HCT116 (cell line): ENCODE measurements at regions not wholly inside any gene's neighbourhood (a gene's known extent, or its start where the extent isn't known, plus 50 kb on each side); places are given as distances from the start of the nearest gene placed in this dataset.

Source experiments
- ATAC-seq: fragments of 200-7000 bp; cut with Tn5 transposase; 2 replicates; pipeline ENCODE4 v1.9.1; 2020; ENCODE audit warnings: mild to moderate bottlenecking, moderate library complexity
- BruUV-seq: library from RNA; stranded (reverse); fragments of 400-500 nt; replicated peaks from 2 replicates; lab custom pipeline; 2021; lab: Mats Ljungman, UMichigan
- CTCF ChIA-PET: fragments of 300-600 bp; sonication (Branson Sonifier 250); formaldehyde crosslinking; loops from one replicate; lab custom pipeline; 2021; ENCODE audit warnings: antibody characterized with exemption; lab: Charles Lee
- POLR2A ChIA-PET: fragments of 300-600, 350-600 bp; sonication (Branson Sonifier 250); formaldehyde crosslinking; loops from one replicate; lab custom pipeline; 2021; ENCODE audit warnings: antibody characterized with exemption; lab: Charles Lee
- RAD21 ChIA-PET, 2 experiments: fragments of 300-600 bp; sonication (Branson Sonifier 250); formaldehyde crosslinking; loops; one replicate each; lab custom pipeline; 2023; ENCODE audit warnings: low total read pairs in 2 of 2; ENCODE audit not compliant: uncharacterized antibody in 2 of 2, unreplicated experiment in 2 of 2, low non-redundant PET in 1 of 2; lab: Charles Lee
- DNase-seq: peaks from one replicate; pipeline ENCODE4 v3.0.0-alpha.2; 2010; ENCODE audit warnings: low read depth, low spot score
- H2AFZ ChIP-seq: fragments of 200-600 bp; shearing (Covaris generic), sonication (generic); 2 replicates; pipeline ENCODE4 v1.6.1; 2017; ENCODE audit warnings: low read depth, mixed run types, mixed read lengths, antibody characterized with exemption, low read length; ENCODE audit not compliant: poor library complexity, severe bottlenecking
- H3K27ac ChIP-seq: 2 replicates; pipeline ENCODE4 v1.5.1; 2012; ENCODE audit warnings: low read depth, low read length
- H3K27me3 ChIP-seq: fragments of 200-600 bp; sonication (generic); 2 replicates; pipeline ENCODE4 v1.6.1; 2016; ENCODE audit warnings: mixed run types, low read length, mixed read lengths; ENCODE audit not compliant: insufficient read depth
- H3K36me3 ChIP-seq, 2 experiments: fragments of 200-500 bp in 1 of 2; fragments of 200-600 bp in 1 of 2; sonication (Bioruptor generic) in 1 of 2; sonication (generic) in 1 of 2; 2 replicates each; pipeline versions ENCODE4 v1.5.1 to v1.6.1; 2014 to 2016; ENCODE audit warnings: low read length in 2 of 2, inconsistent platforms in 1 of 2, mixed read lengths in 1 of 2, mixed run types in 1 of 2; ENCODE audit not compliant: insufficient read depth in 2 of 2, control insufficient read depth in 1 of 2
- H3K4me1 ChIP-seq, 2 experiments: fragments of 200-600 bp in 1 of 2; sonication (generic) in 1 of 2; 2 replicates each; pipeline versions ENCODE4 v1.5.1 to v1.6.1; 2012 to 2017; ENCODE audit warnings: low read length in 2 of 2, inconsistent platforms in 1 of 2, mild to moderate bottlenecking in 1 of 2, mixed read lengths in 1 of 2, mixed run types in 1 of 2, moderate library complexity in 1 of 2; ENCODE audit not compliant: insufficient read depth in 2 of 2, control insufficient read depth in 1 of 2
- H3K4me2 ChIP-seq: fragments of 200-600 bp; sonication (generic); 2 replicates; pipeline ENCODE4 v1.6.1; 2017; ENCODE audit warnings: mixed run types, low read length, mixed read lengths
- H3K4me3 ChIP-seq, 2 experiments: fragments of 200-600 bp in 1 of 2; sonication (generic) in 1 of 2; replicated peaks in 1 of 2; 2 replicates each; pipeline ENCODE4 v1.5.1; 2011 to 2016; ENCODE audit warnings: low read length in 2 of 2, control low read depth in 1 of 2, low read depth in 1 of 2, mild to moderate bottlenecking in 1 of 2, mixed read lengths in 1 of 2, mixed run types in 1 of 2
- H3K79me2 ChIP-seq: fragments of 200-600 bp; sonication (generic); 2 replicates; pipeline ENCODE4 v1.6.1; 2017; ENCODE audit warnings: mild to moderate bottlenecking, mixed run types, low read length, moderate library complexity, mixed read lengths; ENCODE audit not compliant: insufficient read depth
- H3K9ac ChIP-seq: fragments of 200-600 bp; sonication (generic); 2 replicates; pipeline ENCODE4 v1.6.1; 2016; ENCODE audit warnings: low read length, mixed read lengths
- H3K9me2 ChIP-seq: fragments of 200-600 bp; sonication (generic), shearing (Covaris generic); 2 replicates; pipeline ENCODE4 v1.6.1; 2017; ENCODE audit warnings: mixed run types, mild to moderate bottlenecking, moderate library complexity; ENCODE audit not compliant: insufficient read depth
- H3K9me3 ChIP-seq, 2 experiments: fragments of 200-500 bp in 1 of 2; fragments of 200-600 bp in 1 of 2; sonication (Bioruptor generic) in 1 of 2; sonication (generic) in 1 of 2; 2 replicates each; pipeline ENCODE4 v1.6.1; 2014 to 2017; ENCODE audit warnings: low read length in 2 of 2, mixed read lengths in 2 of 2, inconsistent platforms in 1 of 2, low read depth in 1 of 2, mild to moderate bottlenecking in 1 of 2, mixed run types in 1 of 2, moderate library complexity in 1 of 2; ENCODE audit not compliant: control insufficient read depth in 1 of 2, insufficient read depth in 1 of 2
- H4K20me1 ChIP-seq: fragments of 200-600 bp; sonication (generic), shearing (Covaris generic); 2 replicates; pipeline ENCODE4 v1.6.1; 2017; ENCODE audit warnings: mixed run types, mild to moderate bottlenecking, moderate library complexity; ENCODE audit not compliant: insufficient read depth
- CBX3 ChIP-seq: IDR thresholded peaks from 2 replicates; pipeline ENCODE4 v1.6.1; 2012; ENCODE audit warnings: low read depth
- CEBPB ChIP-seq: IDR thresholded peaks from 2 replicates; pipeline ENCODE4 v1.6.1; 2012; ENCODE audit warnings: low read depth
- CTCF ChIP-seq, 3 experiments: fragments of 200-600 bp in 1 of 3; sonication (generic) in 1 of 3; IDR thresholded peaks in 2 of 3; conservative IDR thresholded peaks in 1 of 3; 2 replicates each; pipeline ENCODE4 v1.5.1; 2012 to 2017; ENCODE audit warnings: low read depth in 2 of 3, low read length in 2 of 3, antibody characterized with exemption in 1 of 3, borderline replicate concordance in 1 of 3, control low read depth in 1 of 3, mild to moderate bottlenecking in 1 of 3, mixed read lengths in 1 of 3, mixed run types in 1 of 3, moderate library complexity in 1 of 3; ENCODE audit not compliant: insufficient read depth in 1 of 3
- EGR1 ChIP-seq: IDR thresholded peaks from 2 replicates; pipeline ENCODE4 v1.6.1; 2012; ENCODE audit warnings: low read depth
- ELF1 ChIP-seq: IDR thresholded peaks from 2 replicates; pipeline ENCODE4 v1.6.1; 2012; ENCODE audit warnings: low read depth, borderline replicate concordance
- EZH2 ChIP-seq: fragments of 200-600 bp; sonication (generic); IDR thresholded peaks from 2 replicates; pipeline ENCODE4 v1.6.1; 2017; ENCODE audit warnings: antibody characterized with exemption, mixed run types
- FOSL1 ChIP-seq: IDR thresholded peaks from 2 replicates; pipeline ENCODE4 v1.6.1; 2012; ENCODE audit warnings: low read depth
- JUND ChIP-seq: IDR thresholded peaks from 2 replicates; pipeline ENCODE4 v1.6.1; 2012
- POLR2AphosphoS5 ChIP-seq: IDR thresholded peaks from 2 replicates; pipeline ENCODE4 v1.6.1; 2011; ENCODE audit warnings: mild to moderate bottlenecking, low read depth, low read length, moderate library complexity
- RAD21 ChIP-seq: IDR thresholded peaks from 2 replicates; pipeline ENCODE4 v1.6.1; 2012; ENCODE audit warnings: low read depth, mild to moderate bottlenecking
- SIN3A ChIP-seq: IDR thresholded peaks from 2 replicates; pipeline ENCODE4 v1.6.1; 2012; ENCODE audit warnings: low read depth
- SRF ChIP-seq: IDR thresholded peaks from 2 replicates; pipeline ENCODE4 v1.6.1; 2012; ENCODE audit warnings: low read depth
- TCF7L2 ChIP-seq: IDR thresholded peaks from 2 replicates; pipeline ENCODE4 v1.7.0; 2011; ENCODE audit warnings: borderline replicate concordance, inconsistent platforms; ENCODE audit not compliant: insufficient read depth, insufficient read length; ENCODE audit errors: extremely low read depth
- YY1 ChIP-seq: IDR thresholded peaks from 2 replicates; pipeline ENCODE4 v1.6.1; 2011; ENCODE audit warnings: low read length, low read depth, moderate library complexity, mild to moderate bottlenecking; ENCODE audit not compliant: insufficient replicate concordance; ENCODE audit errors: extremely low read depth
- ZFX ChIP-seq: fragments of 450-650 bp; IDR thresholded peaks from 2 replicates; pipeline ENCODE4 v1.6.1; 2017
- ZNF274 ChIP-seq: fragments of 200-500 bp; sonication (Bioruptor generic); IDR thresholded peaks from 2 replicates; pipeline ENCODE4 v1.6.1; 2014; ENCODE audit warnings: mild to moderate bottlenecking, low read depth, low read length, inconsistent platforms
- intact Hi-C: fragments of 100-400 bp; cut with micrococcal nuclease; formaldehyde crosslinking; loops from 2 replicates; pipeline ENCODE4 v1.10.0; 2022
- TF ChIP-seq, protein P1 (sequence below): IDR thresholded peaks from 2 replicates; pipeline ENCODE4 v1.6.1; 2012
- TF ChIP-seq, protein P2 (sequence below): IDR thresholded peaks from 2 replicates; pipeline ENCODE4 v1.6.1; 2012; ENCODE audit warnings: low read depth

GRCh38 chr11:116283300-116283699 is 489.5 kb downstream of the BUD13 start:
- RAD21 ChIA-PET = no interaction called here
- H4K20me1 ChIP-seq = no peaks in the 10 kb centered on the region
- H3K27ac ChIP-seq = no peak overlapping the region
- H3K36me3 ChIP-seq = no peaks in the 10 kb centered on the region
- no peak overlapping the region for H3K4me3 ChIP-seq
- no peaks in the 10 kb centered on the region for H3K9me3 ChIP-seq
- CTCF ChIA-PET = no interaction called here
- POLR2A ChIA-PET = no interaction called here
- TF ChIP-seq FOSL1 (no peak), CBX3 (no peak), SIN3A (no peak), CTCF (IDR thresholded peaks at IDR 0.05 in 2 of 3, conservative IDR thresholded peaks at IDR 0.05 in 1 of 3; ENCODE audit: borderline replicate concordance in 1 of 3, insufficient read depth in 1 of 3, low read depth in 2 of 3, low read length in 2 of 3) (no peak), POLR2AphosphoS5 (no peak), RAD21 (no peak), ZNF274 (no peak), TCF7L2 (no peak)
- H3K9me2 ChIP-seq = no peaks in the 10 kb centered on the region
- BruUV-seq = no TSS peak
- no peak overlapping the region for H3K4me2 ChIP-seq
- no peak overlapping the region for H3K9ac ChIP-seq
- DNase-seq = no peak
- intact Hi-C loops = no loop called here
- no peaks in the 10 kb centered on the region for H3K4me1 ChIP-seq
- no peaks in the 10 kb centered on the region for H3K79me2 ChIP-seq
- no peak for ATAC-seq
- no peak overlapping the region for H2AFZ ChIP-seq
- H3K27me3 ChIP-seq = peaks cover 8% of the 10 kb centered on the region

GRCh38 chr11:116282481-116282880 is 490.3 kb downstream of the BUD13 start:
- Histone ChIP-seq H3K27ac (no peak overlapping the region), H3K36me3 (no peaks in the 10 kb centered on the region), H3K79me2 (no peaks in the 10 kb centered on the region), H3K9me3 (no peaks in the 10 kb centered on the region), H3K9me2 (no peaks in the 10 kb centered on the region), H2AFZ (no peak overlapping the region), H3K4me3 (no peak overlapping the region), H3K9ac (no peak overlapping the region), H3K27me3 (peaks cover 8% of the 10 kb centered on the region), H3K4me1 (no peaks in the 10 kb centered on the region), H3K4me2 (no peak overlapping the region), H4K20me1 (no peaks in the 10 kb centered on the region)
- POLR2A ChIA-PET = no interaction called here
- DNase-seq (no peak), ATAC-seq (no peak)
- RAD21 ChIA-PET = no interaction called here
- BruUV-seq = no TSS peak
- intact Hi-C loops = no loop called here
- CTCF ChIA-PET = no interaction called here
- TF ChIP-seq YY1 = no peak
- no peak for TF ChIP-seq JUND
- TF ChIP-seq SIN3A = no peak
- no peak for TF ChIP-seq POLR2AphosphoS5
- no peak for TF ChIP-seq SRF
- TF ChIP-seq, protein P1, sequence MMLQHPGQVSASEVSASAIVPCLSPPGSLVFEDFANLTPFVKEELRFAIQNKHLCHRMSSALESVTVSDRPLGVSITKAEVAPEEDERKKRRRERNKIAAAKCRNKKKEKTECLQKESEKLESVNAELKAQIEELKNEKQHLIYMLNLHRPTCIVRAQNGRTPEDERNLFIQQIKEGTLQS = no peak
- TF ChIP-seq EGR1 = no peak
- TF ChIP-seq, protein P2, sequence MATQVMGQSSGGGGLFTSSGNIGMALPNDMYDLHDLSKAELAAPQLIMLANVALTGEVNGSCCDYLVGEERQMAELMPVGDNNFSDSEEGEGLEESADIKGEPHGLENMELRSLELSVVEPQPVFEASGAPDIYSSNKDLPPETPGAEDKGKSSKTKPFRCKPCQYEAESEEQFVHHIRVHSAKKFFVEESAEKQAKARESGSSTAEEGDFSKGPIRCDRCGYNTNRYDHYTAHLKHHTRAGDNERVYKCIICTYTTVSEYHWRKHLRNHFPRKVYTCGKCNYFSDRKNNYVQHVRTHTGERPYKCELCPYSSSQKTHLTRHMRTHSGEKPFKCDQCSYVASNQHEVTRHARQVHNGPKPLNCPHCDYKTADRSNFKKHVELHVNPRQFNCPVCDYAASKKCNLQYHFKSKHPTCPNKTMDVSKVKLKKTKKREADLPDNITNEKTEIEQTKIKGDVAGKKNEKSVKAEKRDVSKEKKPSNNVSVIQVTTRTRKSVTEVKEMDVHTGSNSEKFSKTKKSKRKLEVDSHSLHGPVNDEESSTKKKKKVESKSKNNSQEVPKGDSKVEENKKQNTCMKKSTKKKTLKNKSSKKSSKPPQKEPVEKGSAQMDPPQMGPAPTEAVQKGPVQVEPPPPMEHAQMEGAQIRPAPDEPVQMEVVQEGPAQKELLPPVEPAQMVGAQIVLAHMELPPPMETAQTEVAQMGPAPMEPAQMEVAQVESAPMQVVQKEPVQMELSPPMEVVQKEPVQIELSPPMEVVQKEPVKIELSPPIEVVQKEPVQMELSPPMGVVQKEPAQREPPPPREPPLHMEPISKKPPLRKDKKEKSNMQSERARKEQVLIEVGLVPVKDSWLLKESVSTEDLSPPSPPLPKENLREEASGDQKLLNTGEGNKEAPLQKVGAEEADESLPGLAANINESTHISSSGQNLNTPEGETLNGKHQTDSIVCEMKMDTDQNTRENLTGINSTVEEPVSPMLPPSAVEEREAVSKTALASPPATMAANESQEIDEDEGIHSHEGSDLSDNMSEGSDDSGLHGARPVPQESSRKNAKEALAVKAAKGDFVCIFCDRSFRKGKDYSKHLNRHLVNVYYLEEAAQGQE = no peak
- TF ChIP-seq EZH2 = no peak
- no peak for TF ChIP-seq RAD21
- no peak for TF ChIP-seq ZFX
- no peak for TF ChIP-seq CEBPB
- TF ChIP-seq ZNF274 = no peak
- no peak for TF ChIP-seq ELF1
- no peak for TF ChIP-seq FOSL1
